ENCODE measurements at regions not wholly inside any gene's neighbourhood (a gene's known extent, or its start where the extent isn't known, plus 50 kb on each side); places are given as distances from the start of the nearest gene placed in this dataset.

DNA sequence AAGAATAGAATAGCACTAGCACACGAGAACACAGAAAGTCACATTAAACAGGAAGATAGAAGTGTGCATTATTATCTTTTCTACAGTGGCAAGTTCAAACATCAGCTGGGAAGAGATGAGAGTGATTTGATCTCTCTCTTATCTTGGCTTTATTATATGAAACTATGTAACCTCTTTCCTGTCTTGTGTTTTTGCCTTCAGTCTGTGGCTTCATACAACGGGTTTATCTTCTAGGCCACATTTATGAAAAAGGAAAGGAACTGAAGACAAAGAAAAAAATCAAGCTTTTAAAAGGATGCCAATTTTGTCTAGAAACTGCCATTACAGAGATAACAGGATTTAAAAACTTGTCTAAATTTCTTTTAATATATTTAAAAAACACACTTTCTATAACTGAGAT, 983.6 kb downstream of the RPA4 start:
- no peaks in the 10 kb centered on the region for H3K9me3 ChIP-seq (ENCODE audit: control insufficient read depth in 2 of 3, low read length in 3 of 3)
- ChIA-PET CTCF (no interaction called here), POLR2A (no interaction called here)
- no peaks in the 10 kb centered on the region for H3K4me1 ChIP-seq (ENCODE audit: control insufficient read depth in 2 of 2, insufficient read depth in 2 of 2, low read length in 2 of 2)
- Mint-ChIP-seq H3K36me3 (no peaks in the 10 kb centered on the region), H3K4me3 (no peak overlapping the region), H3K27ac (no peak overlapping the region), H3K9me3 (peaks cover 0 to 3% (median 0%) of the 10 kb centered on the region in 11 donors), H3K27me3 (peaks cover 0 to 5% (median 0%) of the 10 kb centered on the region in 5 donors), H3K4me1 (no peaks in the 10 kb centered on the region)
- DNase-seq: no peak
- H3K27me3 ChIP-seq (ENCODE audit: control insufficient read depth in 2 of 2, insufficient read depth in 2 of 2, low read length in 2 of 2): no peaks in the 10 kb centered on the region
- no peaks in the 10 kb centered on the region for H3K36me3 ChIP-seq (ENCODE audit: control insufficient read depth in 2 of 3, insufficient read depth in 3 of 3, low read length in 3 of 3)
- intact Hi-C loops (cut with micrococcal nuclease): no loop called here
- ATAC-seq: no peak
- no peak overlapping the region for H3K4me3 ChIP-seq (ENCODE audit: low read length)
- H3K27ac ChIP-seq (ENCODE audit: low read depth, low read length): no peak overlapping the region

DNA sequence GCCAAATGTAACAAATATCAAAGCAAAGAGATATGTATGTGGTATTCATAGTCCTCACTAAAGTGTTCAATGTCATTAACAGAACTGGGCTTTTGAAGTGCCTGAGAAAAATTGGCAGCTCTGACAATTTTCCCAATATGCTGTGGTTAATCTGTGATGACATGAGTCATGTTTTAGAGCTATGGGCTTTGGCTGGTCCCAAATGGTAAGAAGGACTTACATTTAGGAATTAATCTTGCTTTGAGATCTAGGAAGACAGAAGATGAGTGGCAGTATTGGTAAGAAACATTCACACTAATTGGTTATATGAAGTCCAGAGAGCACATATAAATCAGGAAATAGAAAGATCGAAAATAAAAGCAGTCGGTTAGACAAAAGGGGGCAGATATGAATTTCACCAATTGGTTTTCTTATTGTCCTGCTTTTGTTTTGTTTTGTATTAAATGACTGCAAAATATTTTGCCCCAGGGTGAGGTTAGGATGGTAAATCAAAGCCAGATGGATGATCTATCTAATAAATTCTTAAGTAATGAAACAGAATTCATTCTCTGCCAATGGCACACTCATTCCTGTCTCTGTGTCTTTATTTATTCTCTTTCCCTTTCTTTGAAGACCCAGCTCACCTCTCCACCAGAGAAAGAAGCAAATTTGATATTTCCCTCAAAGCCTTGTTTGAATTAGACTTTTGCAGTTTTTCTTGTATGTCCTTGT, 993.1 kb downstream of the RPA4 start:
- ATAC-seq: no peak
- DNase-seq: no peak

DNA sequence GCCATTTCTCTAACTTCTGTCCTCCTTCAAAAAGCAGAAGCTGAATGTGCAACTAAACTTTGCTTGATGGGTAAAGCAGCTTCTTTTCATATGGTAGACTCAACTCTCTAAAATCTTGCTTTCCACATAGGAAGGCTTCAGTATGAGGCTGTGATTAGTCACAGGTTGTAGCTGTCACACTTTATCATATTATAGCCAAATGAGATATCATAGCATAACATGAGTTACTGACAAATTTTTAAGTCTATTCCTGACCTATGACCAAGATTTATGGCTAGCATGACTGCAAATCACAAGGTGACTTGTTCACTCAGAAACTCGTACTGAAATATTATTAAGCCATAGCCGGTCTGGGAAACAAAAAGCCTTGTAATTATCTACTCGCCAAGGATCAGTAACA, 998.6 kb downstream of the RPA4 start:
- H3K9me3 Mint-ChIP-seq: peaks cover 0 to 2% (median 0%) of the 10 kb centered on the region in 11 donors
- no peaks in the 10 kb centered on the region for H3K27me3 ChIP-seq (ENCODE audit: control insufficient read depth in 2 of 2, insufficient read depth in 2 of 2, low read length in 2 of 2)
- intact Hi-C loops (cut with micrococcal nuclease): no loop called here
- no peaks in the 10 kb centered on the region for H3K36me3 ChIP-seq (ENCODE audit: control insufficient read depth in 2 of 3, insufficient read depth in 3 of 3, low read length in 3 of 3)
- ChIA-PET POLR2A (no interaction called here), CTCF (no interaction called here)
- H3K9me3 ChIP-seq (ENCODE audit: control insufficient read depth in 2 of 3, low read length in 3 of 3): no peaks in the 10 kb centered on the region
- H3K4me1 Mint-ChIP-seq: no peaks in the 10 kb centered on the region
- H3K4me1 ChIP-seq (ENCODE audit: control insufficient read depth in 2 of 2, insufficient read depth in 2 of 2, low read length in 2 of 2): no peaks in the 10 kb centered on the region
- H3K27ac ChIP-seq (ENCODE audit: low read depth, low read length): no peak overlapping the region
- H3K27ac Mint-ChIP-seq: no peak overlapping the region
- no peak overlapping the region for H3K4me3 Mint-ChIP-seq
- no peaks in the 10 kb centered on the region for H3K36me3 Mint-ChIP-seq
- no peak for ATAC-seq
- no peak for DNase-seq
- H3K27me3 Mint-ChIP-seq: no peaks in the 10 kb centered on the region
- no peak overlapping the region for H3K4me3 ChIP-seq (ENCODE audit: low read length)

More for the DNA sequence above, 993.1 kb downstream of the RPA4 start:
- no peaks in the 10 kb centered on the region for H3K27me3 ChIP-seq (ENCODE audit: control insufficient read depth in 2 of 2, insufficient read depth in 2 of 2, low read length in 2 of 2)
- H3K27ac ChIP-seq (ENCODE audit: low read depth, low read length): no peak overlapping the region
- no peak overlapping the region for H3K4me3 ChIP-seq (ENCODE audit: low read length)
- no peaks in the 10 kb centered on the region for H3K9me3 Mint-ChIP-seq
- no peaks in the 10 kb centered on the region for H3K36me3 Mint-ChIP-seq
- H3K4me3 Mint-ChIP-seq: no peak overlapping the region
- H3K9me3 ChIP-seq (ENCODE audit: control insufficient read depth in 2 of 3, low read length in 3 of 3): no peaks in the 10 kb centered on the region
- no peaks in the 10 kb centered on the region for H3K4me1 ChIP-seq (ENCODE audit: control insufficient read depth in 2 of 2, insufficient read depth in 2 of 2, low read length in 2 of 2)
- CTCF ChIA-PET: no interaction called here
- no peaks in the 10 kb centered on the region for H3K4me1 Mint-ChIP-seq
- H3K36me3 ChIP-seq (ENCODE audit: control insufficient read depth in 2 of 3, insufficient read depth in 3 of 3, low read length in 3 of 3): no peaks in the 10 kb centered on the region
- H3K27me3 Mint-ChIP-seq: no peaks in the 10 kb centered on the region
- intact Hi-C loops (cut with micrococcal nuclease): no loop called here
- POLR2A ChIA-PET: no interaction called here
- no peak overlapping the region for H3K27ac Mint-ChIP-seq

DNA sequence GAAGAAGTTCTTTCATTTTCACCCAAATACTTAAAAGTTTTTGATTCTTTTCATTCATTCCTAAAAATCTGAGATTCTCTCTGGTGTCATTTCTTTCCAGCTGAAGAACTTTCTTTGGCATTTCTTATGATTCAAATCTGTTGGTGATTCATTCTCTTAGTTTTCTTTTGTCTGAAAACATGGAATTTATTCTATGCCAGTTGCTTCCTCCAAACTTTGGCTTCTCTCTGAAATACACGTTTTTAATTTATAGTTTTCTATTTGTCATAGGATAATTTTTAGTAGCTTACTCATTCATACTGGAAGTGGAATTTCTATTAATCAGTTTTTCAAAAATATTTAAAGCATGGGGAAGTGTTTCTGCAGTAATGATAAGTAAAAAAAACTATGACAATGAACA, 1012.0 kb downstream of the RPA4 start:
- CTCF ChIA-PET: no interaction called here
- POLR2A ChIA-PET: no interaction called here

DNA sequence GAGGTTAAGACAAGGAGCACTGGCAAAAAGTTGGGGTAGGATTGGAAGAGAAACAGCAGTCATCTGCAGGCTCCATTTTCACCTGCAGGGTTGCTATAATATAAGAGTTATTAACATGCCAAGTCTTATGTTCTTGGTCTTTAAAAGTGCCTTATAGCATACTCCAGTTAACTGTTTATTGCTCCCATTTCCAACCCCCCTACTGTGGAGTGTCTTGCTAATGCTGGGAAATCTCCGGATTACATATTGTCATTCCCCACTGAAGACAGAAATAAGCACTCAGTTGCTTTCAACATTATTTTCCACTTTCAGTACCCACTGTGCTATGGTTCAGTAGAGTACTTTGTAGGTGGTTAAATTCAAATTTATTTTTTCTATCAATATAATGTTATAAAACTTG, 1014.3 kb downstream of the RPA4 start:
- no peak overlapping the region for H3K27ac Mint-ChIP-seq
- no peaks in the 10 kb centered on the region for H3K4me1 ChIP-seq (ENCODE audit: control insufficient read depth in 2 of 2, insufficient read depth in 2 of 2, low read length in 2 of 2)
- H3K9me3 ChIP-seq (ENCODE audit: control insufficient read depth in 2 of 3, low read length in 3 of 3): no peaks in the 10 kb centered on the region
- intact Hi-C loops (cut with micrococcal nuclease): no loop called here
- no peaks in the 10 kb centered on the region for H3K27me3 ChIP-seq (ENCODE audit: control insufficient read depth in 2 of 2, insufficient read depth in 2 of 2, low read length in 2 of 2)
- no peaks in the 10 kb centered on the region for H3K4me1 Mint-ChIP-seq
- ChIA-PET POLR2A (no interaction called here), CTCF (no interaction called here)
- no peak overlapping the region for H3K4me3 ChIP-seq (ENCODE audit: low read length)
- H3K36me3 Mint-ChIP-seq: no peaks in the 10 kb centered on the region
- no peaks in the 10 kb centered on the region for H3K36me3 ChIP-seq (ENCODE audit: control insufficient read depth in 2 of 3, insufficient read depth in 3 of 3, low read length in 3 of 3)
- ATAC-seq: no peak
- no peaks in the 10 kb centered on the region for H3K27me3 Mint-ChIP-seq
- H3K9me3 Mint-ChIP-seq: peaks cover 0 to 5% (median 0%) of the 10 kb centered on the region in 11 donors
- no peak for DNase-seq
- no peak overlapping the region for H3K27ac ChIP-seq (ENCODE audit: low read depth, low read length)
- H3K4me3 Mint-ChIP-seq: no peak overlapping the region

More for the DNA sequence above, 1012.0 kb downstream of the RPA4 start:
- no peak overlapping the region for H3K4me3 ChIP-seq (ENCODE audit: low read length)
- H3K4me1 Mint-ChIP-seq: no peaks in the 10 kb centered on the region
- H3K27ac ChIP-seq (ENCODE audit: low read depth, low read length): no peak overlapping the region
- intact Hi-C loops (cut with micrococcal nuclease): no loop called here
- no peaks in the 10 kb centered on the region for H3K9me3 ChIP-seq (ENCODE audit: control insufficient read depth in 2 of 3, low read length in 3 of 3)
- H3K4me3 Mint-ChIP-seq: no peak overlapping the region
- no peaks in the 10 kb centered on the region for H3K4me1 ChIP-seq (ENCODE audit: control insufficient read depth in 2 of 2, insufficient read depth in 2 of 2, low read length in 2 of 2)
- no peaks in the 10 kb centered on the region for H3K27me3 Mint-ChIP-seq
- H3K36me3 Mint-ChIP-seq: no peaks in the 10 kb centered on the region
- no peaks in the 10 kb centered on the region for H3K27me3 ChIP-seq (ENCODE audit: control insufficient read depth in 2 of 2, insufficient read depth in 2 of 2, low read length in 2 of 2)
- no peak for ATAC-seq
- no peak overlapping the region for H3K27ac Mint-ChIP-seq
- H3K9me3 Mint-ChIP-seq: peaks cover 0 to 7% (median 0%) of the 10 kb centered on the region in 11 donors
- no peak for DNase-seq
- no peaks in the 10 kb centered on the region for H3K36me3 ChIP-seq (ENCODE audit: control insufficient read depth in 2 of 3, insufficient read depth in 3 of 3, low read length in 3 of 3)

DNA sequence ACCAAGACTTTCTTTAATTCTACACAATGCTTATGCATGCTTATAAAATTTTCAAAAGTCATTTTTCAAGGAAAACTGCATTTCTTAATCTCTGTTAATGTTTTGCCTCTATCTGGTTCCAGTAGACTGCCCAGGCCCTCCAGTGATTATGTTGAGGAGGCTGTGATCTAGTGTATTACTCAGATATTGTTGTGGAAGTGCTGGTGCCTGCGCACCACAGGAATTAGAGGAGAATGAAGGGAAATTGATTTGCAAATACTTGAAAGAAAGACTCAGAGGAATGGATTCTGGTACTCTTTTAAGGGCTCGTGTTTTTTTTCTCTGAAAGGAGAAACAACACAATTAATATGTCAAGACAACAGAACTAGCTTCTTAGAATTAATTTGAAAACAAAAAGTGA, 1015.1 kb downstream of the RPA4 start:
- no peak overlapping the region for H3K4me3 ChIP-seq (ENCODE audit: low read length)
- H3K4me1 Mint-ChIP-seq: no peaks in the 10 kb centered on the region
- H3K27me3 Mint-ChIP-seq: no peaks in the 10 kb centered on the region
- H3K27ac ChIP-seq (ENCODE audit: low read depth, low read length): no peak overlapping the region
- H3K27me3 ChIP-seq (ENCODE audit: control insufficient read depth in 2 of 2, insufficient read depth in 2 of 2, low read length in 2 of 2): no peaks in the 10 kb centered on the region
- H3K9me3 ChIP-seq (ENCODE audit: control insufficient read depth in 2 of 3, low read length in 3 of 3): no peaks in the 10 kb centered on the region
- H3K27ac Mint-ChIP-seq: no peak overlapping the region
- CTCF ChIA-PET: no interaction called here
- intact Hi-C loops (cut with micrococcal nuclease): no loop called here
- ATAC-seq: no peak
- H3K4me1 ChIP-seq (ENCODE audit: control insufficient read depth in 2 of 2, insufficient read depth in 2 of 2, low read length in 2 of 2): no peaks in the 10 kb centered on the region
- no peaks in the 10 kb centered on the region for H3K36me3 ChIP-seq (ENCODE audit: control insufficient read depth in 2 of 3, insufficient read depth in 3 of 3, low read length in 3 of 3)
- POLR2A ChIA-PET: no interaction called here
- no peak for DNase-seq
- peaks cover 0 to 5% (median 0%) of the 10 kb centered on the region in 11 donors for H3K9me3 Mint-ChIP-seq
- no peaks in the 10 kb centered on the region for H3K36me3 Mint-ChIP-seq
- no peak overlapping the region for H3K4me3 Mint-ChIP-seq

DNA sequence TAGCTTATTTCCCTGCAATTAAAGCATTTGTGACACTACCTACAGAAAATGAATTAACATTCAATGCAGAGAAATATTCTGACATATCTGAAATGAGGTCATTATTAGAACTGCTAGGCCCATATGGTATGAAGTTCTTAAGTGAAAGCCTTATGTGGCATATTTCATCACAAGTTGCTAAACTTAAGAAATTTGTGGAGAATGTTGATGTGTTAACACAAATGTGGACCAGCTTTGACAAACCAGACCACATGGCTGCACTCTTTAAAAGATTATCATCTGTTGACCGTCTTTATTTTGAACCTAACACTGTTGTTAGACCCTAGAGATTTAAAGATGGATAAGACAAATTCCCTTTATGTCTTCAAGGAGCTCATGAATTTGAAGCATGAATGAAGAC, 1024.1 kb downstream of the RPA4 start:
- no peak overlapping the region for H3K4me3 ChIP-seq (ENCODE audit: low read length)
- no peaks in the 10 kb centered on the region for H3K27me3 ChIP-seq (ENCODE audit: control insufficient read depth in 2 of 2, insufficient read depth in 2 of 2, low read length in 2 of 2)
- H3K4me3 Mint-ChIP-seq: no peak overlapping the region

More for the DNA sequence above, 1024.1 kb downstream of the RPA4 start:
- Mint-ChIP-seq H3K27ac (no peak overlapping the region), H3K27me3 (no peaks in the 10 kb centered on the region), H3K9me3 (peaks cover 0 to 6% (median 4%) of the 10 kb centered on the region in 11 donors), H3K36me3 (no peaks in the 10 kb centered on the region), H3K4me1 (peaks cover 0 to 2% (median 0%) of the 10 kb centered on the region in 7 donors)
- Histone ChIP-seq H3K4me1 (ENCODE audit: control insufficient read depth in 2 of 2, insufficient read depth in 2 of 2, low read length in 2 of 2) (no peaks in the 10 kb centered on the region), H3K36me3 (ENCODE audit: control insufficient read depth in 2 of 3, insufficient read depth in 3 of 3, low read length in 3 of 3) (no peaks in the 10 kb centered on the region), H3K27ac (ENCODE audit: low read depth, low read length) (no peak overlapping the region), H3K9me3 (ENCODE audit: control insufficient read depth in 2 of 3, low read length in 3 of 3) (no peaks in the 10 kb centered on the region)
- ATAC-seq (no peak), DNase-seq (no peak)
- ChIA-PET CTCF (no interaction called here), POLR2A (no interaction called here)
- intact Hi-C loops (cut with micrococcal nuclease): no loop called here

All from naive thymus-derived CD4-positive, alpha-beta T cell (primary cell).